Upper lobe of right lung (tissue), 1 donor: ENCODE measurements at regions not wholly inside any gene's neighbourhood (a gene's known extent, or its start where the extent isn't known, plus 50 kb on each side); places are given as distances from the start of the nearest gene placed in this dataset.

Experiments
- ATAC-seq: fragments of 200-7000 bp; cut with Tn5 transposase; one replicate; pipeline ENCODE4 v1.9.1; 2020; ENCODE audit warnings: mild to moderate bottlenecking, moderate library complexity
- DNase-seq: peaks from one replicate; pipeline ENCODE4 v3.0.0-alpha.2; 2020
- H3K27ac ChIP-seq: fragments of 200-600 bp; one replicate; pipeline ENCODE4 v1.8.0; 2022
- H3K27me3 ChIP-seq: fragments of 200-600 bp; one replicate; pipeline ENCODE4 v1.8.0; 2022; ENCODE audit warnings: mild to moderate bottlenecking
- H3K36me3 ChIP-seq: fragments of 200-600 bp; one replicate; pipeline ENCODE4 v1.8.0; 2022
- H3K4me1 ChIP-seq: fragments of 200-600 bp; one replicate; pipeline ENCODE4 v1.8.0; 2022
- H3K4me3 ChIP-seq: fragments of 200-600 bp; one replicate; pipeline ENCODE4 v1.8.0; 2022; ENCODE audit warnings: mild to moderate bottlenecking
- H3K9me3 ChIP-seq: fragments of 200-600 bp; one replicate; pipeline ENCODE4 v1.8.0; 2022
- CTCF ChIP-seq: fragments of 200-600 bp; IDR thresholded peaks from one replicate; pipeline ENCODE4 v1.8.0; 2022; ENCODE audit warnings: antibody characterized with exemption
- intact Hi-C: fragments of 100-400 bp; cut with DNase I; formaldehyde crosslinking; loops from one replicate; pipeline ENCODE4 v1.11.0; 2022
- donor health status: DM: no; HTN: yes; CAD: no; lungs with severe emphysema.

- H3K27me3 ChIP-seq: no peaks in the 10 kb centered on the region
- no peaks in the 10 kb centered on the region for H3K9me3 ChIP-seq
- no peaks in the 10 kb centered on the region for H3K4me1 ChIP-seq
- no peak overlapping the region for H3K27ac ChIP-seq
- DNase-seq: no peak
- no peak for TF ChIP-seq CTCF
- no peaks in the 10 kb centered on the region for H3K36me3 ChIP-seq
- ATAC-seq: no peak
- intact Hi-C loops: no loop called here
- no peak overlapping the region for H3K4me3 ChIP-seq
Measured at GRCh38 chr9:71483436-71483835, 284.9 kb downstream of the CEMIP2 start.

- DNase-seq (no peak), ATAC-seq (no peak)
- intact Hi-C loops: no loop called here
- Histone ChIP-seq H3K4me3 (no peak overlapping the region), H3K4me1 (no peaks in the 10 kb centered on the region), H3K36me3 (no peaks in the 10 kb centered on the region), H3K27ac (no peak overlapping the region), H3K27me3 (no peaks in the 10 kb centered on the region), H3K9me3 (no peaks in the 10 kb centered on the region)
- no peak for TF ChIP-seq CTCF
Measured at GRCh38 chr9:71479621-71480020, 288.7 kb downstream of the CEMIP2 start.

- intact Hi-C loops: no loop called here
- Histone ChIP-seq H3K4me3 (no peak overlapping the region), H3K27me3 (no peaks in the 10 kb centered on the region), H3K27ac (no peak overlapping the region), H3K4me1 (no peaks in the 10 kb centered on the region), H3K9me3 (no peaks in the 10 kb centered on the region), H3K36me3 (no peaks in the 10 kb centered on the region)
- ATAC-seq (no peak), DNase-seq (no peak)
- TF ChIP-seq CTCF: no peak
Measured at GRCh38 chr9:71472400-71472799, 295.9 kb downstream of the CEMIP2 start.

GRCh38 chr9:71465392-71465791 lies 302.9 kb downstream of the CEMIP2 start:
- H3K27ac ChIP-seq: no peak overlapping the region
- intact Hi-C loops: no loop called here
- no peak for TF ChIP-seq CTCF
- H3K27me3 ChIP-seq: no peaks in the 10 kb centered on the region
- no peak for ATAC-seq
- H3K4me3 ChIP-seq: no peak overlapping the region
- H3K36me3 ChIP-seq: no peaks in the 10 kb centered on the region
- H3K4me1 ChIP-seq: no peaks in the 10 kb centered on the region
- H3K9me3 ChIP-seq: no peaks in the 10 kb centered on the region
- no peak for DNase-seq

GRCh38 chr9:71459082-71459481 lies 309.2 kb downstream of the CEMIP2 start:
- H3K36me3 ChIP-seq: no peaks in the 10 kb centered on the region
- H3K4me3 ChIP-seq: no peak overlapping the region
- no peaks in the 10 kb centered on the region for H3K9me3 ChIP-seq
- intact Hi-C loops: no loop called here
- ATAC-seq (no peak), DNase-seq (no peak)
- no peaks in the 10 kb centered on the region for H3K4me1 ChIP-seq
- no peaks in the 10 kb centered on the region for H3K27me3 ChIP-seq
- H3K27ac ChIP-seq: no peak overlapping the region
- TF ChIP-seq CTCF: no peak
